K562 (cell line): ENCODE measurements at regions not wholly inside any gene's neighbourhood (a gene's known extent, or its start where the extent isn't known, plus 50 kb on each side); places are given as distances from the start of the nearest gene placed in this dataset.

Source experiments
- ATAC-seq: fragments of 200-7000 bp; cut with Tn5 transposase; 3 replicates; pipeline ENCODE4 v1.9.1; 2020; ENCODE audit warnings: moderate library complexity
- BruUV-seq: library from RNA; stranded (reverse); fragments of 400-500 nt; replicated peaks from 2 replicates; lab custom pipeline; 2021; lab: Mats Ljungman, UMichigan
- CTCF ChIA-PET: fragments of 300-600 bp; formaldehyde crosslinking; extraction: SDS; loops from one replicate; lab custom pipeline; 2021; ENCODE audit warnings: low intra/inter-chr PET ratio; lab: Yijun Ruan, JAX
- POLR2A ChIA-PET: fragments of 300-600, 350-650 bp; sonication (Branson Sonifier 250); formaldehyde crosslinking; extraction: SDS; loops from one replicate; lab custom pipeline; 2021; ENCODE audit warnings: antibody characterized with exemption, inconsistent platforms; lab: Yijun Ruan, JAX
- DNase-seq, 4 experiments: peaks; one replicate each; pipeline versions ENCODE4 v3.0.0 to v3.0.0-alpha.2; 2011 to 2018; ENCODE audit warnings: low spot score in 3 of 4, mixed read lengths in 3 of 4; ENCODE audit errors: extremely low read depth in 1 of 4
- FAIRE-seq: peaks from 2 replicates; lab custom pipeline; 2011; peaks lifted over from hg19 to GRCh38; lab: Jason Lieb, UNC
- H2AFZ ChIP-seq: 2 replicates; pipeline ENCODE4 v1.6.0; 2011; ENCODE audit warnings: low read depth, low read length, control low read depth, inconsistent platforms
- H3K27ac ChIP-seq: fragments of 200-600 bp; 3 replicates; pipeline ENCODE4 v1.8.0; 2011; ENCODE audit warnings: low read depth, mild to moderate bottlenecking, control low read depth, inconsistent platforms, low read length, moderate library complexity, mixed read lengths; ENCODE audit errors: extremely low read depth
- H3K27me3 ChIP-seq, 2 experiments: fragments of 300-600 bp in 1 of 2; 2 replicates in 1 of 2; 3 replicates in 1 of 2; pipeline versions ENCODE4 v1.6.0 to v1.8.0; 2011; ENCODE audit warnings: inconsistent platforms in 2 of 2, low read length in 2 of 2, mild to moderate bottlenecking in 1 of 2, mixed read lengths in 1 of 2, moderate library complexity in 1 of 2; ENCODE audit not compliant: control insufficient read depth in 2 of 2, insufficient read depth in 2 of 2
- H3K36me3 ChIP-seq: fragments of 300-600 bp; 3 replicates; pipeline ENCODE4 v1.8.0; 2011; ENCODE audit warnings: mild to moderate bottlenecking, low read length, inconsistent platforms; ENCODE audit not compliant: control insufficient read depth, insufficient read depth
- H3K4me1 ChIP-seq, 2 experiments: fragments of 200-600 bp in 1 of 2; replicated peaks in 1 of 2; 2 replicates in 1 of 2; 3 replicates in 1 of 2; pipeline versions ENCODE4 v1.5.1 to v1.8.0; 2011; ENCODE audit warnings: inconsistent platforms in 2 of 2, low read length in 2 of 2, mild to moderate bottlenecking in 1 of 2, mixed read lengths in 1 of 2, moderate library complexity in 1 of 2; ENCODE audit not compliant: control insufficient read depth in 2 of 2, insufficient read depth in 2 of 2
- H3K4me2 ChIP-seq: 2 replicates; pipeline ENCODE4 v1.6.1; 2011; ENCODE audit warnings: low read length, control low read depth, inconsistent platforms, mixed read lengths; ENCODE audit not compliant: insufficient read depth
- H3K4me3 ChIP-seq: fragments of 200-600 bp; sonication (generic), shearing (Covaris generic); 2 replicates; pipeline ENCODE4 v1.5.1; 2016; ENCODE audit warnings: control low read depth, inconsistent platforms
- H3K79me2 ChIP-seq: fragments of 200-600 bp; 3 replicates; pipeline ENCODE4 v1.8.0; 2011; ENCODE audit warnings: low read length, inconsistent platforms; ENCODE audit not compliant: control insufficient read depth, insufficient read depth
- H3K9ac ChIP-seq, 2 experiments: 2 replicates each; pipeline versions ENCODE4 v1.6.0 to v1.6.1; 2011; ENCODE audit warnings: low read depth in 2 of 2, low read length in 2 of 2, control low read depth in 1 of 2, inconsistent platforms in 1 of 2, mild to moderate bottlenecking in 1 of 2, mixed read lengths in 1 of 2; ENCODE audit not compliant: insufficient read depth in 1 of 2
- H3K9me1 ChIP-seq: one replicate; pipeline ENCODE4 v1.6.0; 2011; ENCODE audit warnings: inconsistent platforms, mild to moderate bottlenecking, low read length, moderate library complexity; ENCODE audit not compliant: control insufficient read depth, insufficient read depth
- H3K9me3 ChIP-seq: replicated peaks from 2 replicates; pipeline ENCODE4 v1.5.1; 2011; ENCODE audit warnings: low read depth, low read length, inconsistent platforms; ENCODE audit not compliant: control insufficient read depth, insufficient read depth
- H4K20me1 ChIP-seq: replicated peaks from 2 replicates; pipeline ENCODE4 v1.6.1; 2011; ENCODE audit warnings: low read length, inconsistent platforms, mixed read lengths; ENCODE audit not compliant: control insufficient read depth, insufficient read depth
- ARID2 ChIP-seq: fragments of 450-650 bp; IDR thresholded peaks from 2 replicates; pipeline ENCODE4 v1.6.1; 2017; ENCODE audit warnings: antibody characterized with exemption, mild to moderate bottlenecking
- ELF2 ChIP-seq: fragments of 250-450 bp; sonication (Bioruptor Pico); IDR thresholded peaks from 2 replicates; pipeline ENCODE4 v1.5.0; 2021; ENCODE audit warnings: mild to moderate bottlenecking
- HMGN3 ChIP-seq: IDR thresholded peaks from 2 replicates; pipeline ENCODE4 v1.6.1; 2011; ENCODE audit warnings: borderline replicate concordance, low read depth, mild to moderate bottlenecking, mixed read lengths, low read length; ENCODE audit not compliant: insufficient read length; ENCODE audit errors: extremely low read depth
- KAT7 ChIP-seq: sonication (generic); formaldehyde crosslinking; IDR thresholded peaks from 2 replicates; pipeline ENCODE4 v1.8.0; 2022; ENCODE audit warnings: missing genetic modification reagents, mild to moderate bottlenecking, borderline replicate concordance
- NRF1 ChIP-seq, 2 experiments: fragments of 450-650 bp; IDR thresholded peaks in 1 of 2; conservative IDR thresholded peaks in 1 of 2; 2 replicates each; pipeline ENCODE4 v1.6.1; 2014; ENCODE audit warnings: mild to moderate bottlenecking in 2 of 2
- STAT5B ChIP-seq: fragments of 250-450 bp; sonication (Bioruptor Pico); IDR thresholded peaks from 2 replicates; pipeline ENCODE4 v1.8.0; 2021; ENCODE audit warnings: mild to moderate bottlenecking, inconsistent platforms
- TARDBP ChIP-seq: fragments of 450-650 bp; IDR thresholded peaks from 2 replicates; pipeline ENCODE4 v1.6.1; 2016
- ZNF436 ChIP-seq: fragments of 250-450, 450-650 bp; sonication (Bioruptor Pico); formaldehyde crosslinking; IDR thresholded peaks from 2 replicates; pipeline ENCODE4 v1.7.0; 2020; ENCODE audit warnings: mild to moderate bottlenecking
- ZNF717 ChIP-seq: fragments of 250-450 bp; sonication (Bioruptor Pico); IDR thresholded peaks from 2 replicates; pipeline ENCODE4 v1.5.0; 2021
- WGBS: fragments of 100-300 bp; shearing (Covaris generic); methylation state at CpG from one replicate; pipeline ENCODE4 v1.1.6; 2016; ENCODE audit warnings: low coverage, mixed read lengths; ENCODE audit not compliant: insufficient coverage; ENCODE audit errors: missing lambda C conversion rate; 5-methylcytosine and 5-hydroxymethylcytosine counted together
- in situ Hi-C: fragments of 300-500 bp; cut with MboI; formaldehyde crosslinking; loops from 4 replicates; pipeline ENCODE4 v1.15.0; 2018; ENCODE audit warnings: inconsistent platforms, mixed read lengths
- intact Hi-C: fragments of 100-400 bp; cut with micrococcal nuclease; formaldehyde crosslinking; loops from 2 replicates; pipeline ENCODE4 v1.14.2; 2022
- TF ChIP-seq, protein P1 (sequence below), 2 experiments: IDR thresholded peaks; 2 replicates each; pipeline ENCODE4 v1.6.1; 2012; ENCODE audit warnings: improper control_type of control experiment in 2 of 2, low read depth in 2 of 2, low read length in 2 of 2, borderline replicate concordance in 1 of 2
- TF ChIP-seq, protein P2 (sequence below): sonication (generic); formaldehyde crosslinking; IDR thresholded peaks from 2 replicates; pipeline ENCODE4 v1.9.0; 2022; ENCODE audit warnings: mild to moderate bottlenecking, missing genetic modification reagents
- TF ChIP-seq, protein P3 (sequence below), 2 experiments: fragments of 150-350 bp in 1 of 2; IDR thresholded peaks; 2 replicates each; pipeline ENCODE4 v1.6.1; 2012 to 2016; ENCODE audit warnings: low read depth in 2 of 2, low read length in 2 of 2, mild to moderate bottlenecking in 1 of 2, moderate library complexity in 1 of 2
- TF ChIP-seq, protein P4 (sequence below): fragments of 450-650 bp; IDR thresholded peaks from 2 replicates; pipeline ENCODE4 v1.6.1; 2017; ENCODE audit warnings: antibody characterized with exemption

DNA sequence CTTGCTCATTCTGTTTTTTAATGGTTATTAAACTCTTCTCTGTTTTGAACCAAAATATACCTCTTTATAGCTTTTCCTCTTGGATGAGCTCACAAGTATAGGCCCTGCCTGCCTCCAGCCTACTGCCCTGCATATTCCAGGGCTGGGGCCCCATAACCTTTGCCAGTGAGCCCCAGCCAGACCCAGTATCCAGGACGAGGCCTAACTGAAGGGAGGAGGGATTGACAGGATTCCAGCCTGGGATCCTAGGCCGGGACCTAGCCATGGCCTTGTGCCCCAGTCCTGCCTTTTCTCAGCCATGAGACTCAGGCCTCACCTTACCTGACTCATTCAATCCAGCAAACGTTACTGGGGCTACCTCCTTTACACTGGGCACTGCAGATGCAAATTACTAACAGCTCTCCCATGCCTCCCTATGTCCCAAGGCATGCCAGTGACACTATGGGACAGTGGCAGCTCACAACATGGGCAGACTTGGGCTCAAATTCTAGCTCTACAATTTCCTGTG is 159.2 kb downstream of the DDX1 start:
- BruUV-seq: no TSS peak
- TF ChIP-seq, protein P1, sequence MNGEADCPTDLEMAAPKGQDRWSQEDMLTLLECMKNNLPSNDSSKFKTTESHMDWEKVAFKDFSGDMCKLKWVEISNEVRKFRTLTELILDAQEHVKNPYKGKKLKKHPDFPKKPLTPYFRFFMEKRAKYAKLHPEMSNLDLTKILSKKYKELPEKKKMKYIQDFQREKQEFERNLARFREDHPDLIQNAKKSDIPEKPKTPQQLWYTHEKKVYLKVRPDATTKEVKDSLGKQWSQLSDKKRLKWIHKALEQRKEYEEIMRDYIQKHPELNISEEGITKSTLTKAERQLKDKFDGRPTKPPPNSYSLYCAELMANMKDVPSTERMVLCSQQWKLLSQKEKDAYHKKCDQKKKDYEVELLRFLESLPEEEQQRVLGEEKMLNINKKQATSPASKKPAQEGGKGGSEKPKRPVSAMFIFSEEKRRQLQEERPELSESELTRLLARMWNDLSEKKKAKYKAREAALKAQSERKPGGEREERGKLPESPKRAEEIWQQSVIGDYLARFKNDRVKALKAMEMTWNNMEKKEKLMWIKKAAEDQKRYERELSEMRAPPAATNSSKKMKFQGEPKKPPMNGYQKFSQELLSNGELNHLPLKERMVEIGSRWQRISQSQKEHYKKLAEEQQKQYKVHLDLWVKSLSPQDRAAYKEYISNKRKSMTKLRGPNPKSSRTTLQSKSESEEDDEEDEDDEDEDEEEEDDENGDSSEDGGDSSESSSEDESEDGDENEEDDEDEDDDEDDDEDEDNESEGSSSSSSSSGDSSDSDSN (IDR thresholded peaks at IDR 0.05; ENCODE audit: borderline replicate concordance in 1 of 2, low read depth in 2 of 2, low read length in 2 of 2): no peak
- TF ChIP-seq ZNF436 (CRISPR knock-in tag) (no peak), ZNF717 (CRISPR knock-in tag) (no peak), NRF1 (conservative IDR thresholded peaks at IDR 0.05 in 1 of 2, IDR thresholded peaks at IDR 0.05 in 1 of 2) (no peak), ARID2 (no peak), TARDBP (no peak), HMGN3 (no peak), KAT7 (CRISPR knock-in tag) (no peak), ELF2 (no peak), STAT5B (no peak)
- TF ChIP-seq, protein P2, sequence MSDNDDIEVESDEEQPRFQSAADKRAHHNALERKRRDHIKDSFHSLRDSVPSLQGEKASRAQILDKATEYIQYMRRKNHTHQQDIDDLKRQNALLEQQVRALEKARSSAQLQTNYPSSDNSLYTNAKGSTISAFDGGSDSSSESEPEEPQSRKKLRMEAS (CRISPR knock-in tag): no peak
- TF ChIP-seq, protein P3, sequence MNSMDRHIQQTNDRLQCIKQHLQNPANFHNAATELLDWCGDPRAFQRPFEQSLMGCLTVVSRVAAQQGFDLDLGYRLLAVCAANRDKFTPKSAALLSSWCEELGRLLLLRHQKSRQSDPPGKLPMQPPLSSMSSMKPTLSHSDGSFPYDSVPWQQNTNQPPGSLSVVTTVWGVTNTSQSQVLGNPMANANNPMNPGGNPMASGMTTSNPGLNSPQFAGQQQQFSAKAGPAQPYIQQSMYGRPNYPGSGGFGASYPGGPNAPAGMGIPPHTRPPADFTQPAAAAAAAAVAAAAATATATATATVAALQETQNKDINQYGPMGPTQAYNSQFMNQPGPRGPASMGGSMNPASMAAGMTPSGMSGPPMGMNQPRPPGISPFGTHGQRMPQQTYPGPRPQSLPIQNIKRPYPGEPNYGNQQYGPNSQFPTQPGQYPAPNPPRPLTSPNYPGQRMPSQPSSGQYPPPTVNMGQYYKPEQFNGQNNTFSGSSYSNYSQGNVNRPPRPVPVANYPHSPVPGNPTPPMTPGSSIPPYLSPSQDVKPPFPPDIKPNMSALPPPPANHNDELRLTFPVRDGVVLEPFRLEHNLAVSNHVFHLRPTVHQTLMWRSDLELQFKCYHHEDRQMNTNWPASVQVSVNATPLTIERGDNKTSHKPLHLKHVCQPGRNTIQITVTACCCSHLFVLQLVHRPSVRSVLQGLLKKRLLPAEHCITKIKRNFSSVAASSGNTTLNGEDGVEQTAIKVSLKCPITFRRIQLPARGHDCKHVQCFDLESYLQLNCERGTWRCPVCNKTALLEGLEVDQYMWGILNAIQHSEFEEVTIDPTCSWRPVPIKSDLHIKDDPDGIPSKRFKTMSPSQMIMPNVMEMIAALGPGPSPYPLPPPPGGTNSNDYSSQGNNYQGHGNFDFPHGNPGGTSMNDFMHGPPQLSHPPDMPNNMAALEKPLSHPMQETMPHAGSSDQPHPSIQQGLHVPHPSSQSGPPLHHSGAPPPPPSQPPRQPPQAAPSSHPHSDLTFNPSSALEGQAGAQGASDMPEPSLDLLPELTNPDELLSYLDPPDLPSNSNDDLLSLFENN (IDR thresholded peaks at IDR 0.05; ENCODE audit: low read depth in 2 of 2, low read length in 2 of 2): no peak
- TF ChIP-seq, protein P4, sequence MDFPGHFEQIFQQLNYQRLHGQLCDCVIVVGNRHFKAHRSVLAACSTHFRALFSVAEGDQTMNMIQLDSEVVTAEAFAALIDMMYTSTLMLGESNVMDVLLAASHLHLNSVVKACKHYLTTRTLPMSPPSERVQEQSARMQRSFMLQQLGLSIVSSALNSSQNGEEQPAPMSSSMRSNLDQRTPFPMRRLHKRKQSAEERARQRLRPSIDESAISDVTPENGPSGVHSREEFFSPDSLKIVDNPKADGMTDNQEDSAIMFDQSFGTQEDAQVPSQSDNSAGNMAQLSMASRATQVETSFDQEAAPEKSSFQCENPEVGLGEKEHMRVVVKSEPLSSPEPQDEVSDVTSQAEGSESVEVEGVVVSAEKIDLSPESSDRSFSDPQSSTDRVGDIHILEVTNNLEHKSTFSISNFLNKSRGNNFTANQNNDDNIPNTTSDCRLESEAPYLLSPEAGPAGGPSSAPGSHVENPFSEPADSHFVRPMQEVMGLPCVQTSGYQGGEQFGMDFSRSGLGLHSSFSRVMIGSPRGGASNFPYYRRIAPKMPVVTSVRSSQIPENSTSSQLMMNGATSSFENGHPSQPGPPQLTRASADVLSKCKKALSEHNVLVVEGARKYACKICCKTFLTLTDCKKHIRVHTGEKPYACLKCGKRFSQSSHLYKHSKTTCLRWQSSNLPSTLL: no peak

More for the DNA sequence above, 159.2 kb downstream of the DDX1 start:
- intact Hi-C loops: no loop called here
- Histone ChIP-seq H3K79me2 (no peaks in the 10 kb centered on the region), H2AFZ (no peak overlapping the region), H3K4me2 (no peak overlapping the region), H3K9ac (no peak overlapping the region), H3K4me1 (no peaks in the 10 kb centered on the region), H3K27me3 (peaks cover 6 to 27% of the 10 kb centered on the region in 2 experiments), H3K4me3 (no peak overlapping the region), H3K36me3 (no peaks in the 10 kb centered on the region), H3K9me1 (no peaks in the 10 kb centered on the region), H3K9me3 (no peaks in the 10 kb centered on the region), H3K27ac (no peak overlapping the region), H4K20me1 (peaks cover 5% of the 10 kb centered on the region)
- DNase-seq: no peak
- ChIA-PET POLR2A (no interaction called here), CTCF (no interaction called here)
- FAIRE-seq: no peak
- WGBS: 0% methylated on average over 3 of the region's 3 CpGs
- no peak for ATAC-seq
- in situ Hi-C loops: no loop called here
